Smooth muscle cell (in vitro differentiated cells): ENCODE measurements at regions not wholly inside any gene's neighbourhood (a gene's known extent, or its start where the extent isn't known, plus 50 kb on each side); places are given as distances from the start of the nearest gene placed in this dataset. TPM values are rescaled to one million over a fixed set of nuclear protein-coding genes. Genes with fewer than 3 reads are reported as not detected.

Experiments
- DNase-seq: peaks from one replicate; lab custom pipeline; 2025; ENCODE audit not compliant: unreplicated experiment; lab: John Stamatoyannopoulos, UW
- H2AFZ ChIP-seq: fragments of 200-600 bp; sonication (generic); 2 replicates; pipeline ENCODE4 v1.6.0; 2016; ENCODE audit warnings: antibody characterized with exemption, low read depth, mild to moderate bottlenecking
- H3F3A ChIP-seq: fragments of 200-600 bp; sonication (generic); 2 replicates; pipeline ENCODE4 v1.6.0; 2017; ENCODE audit warnings: antibody characterized with exemption, low read depth
- H3K27ac ChIP-seq: fragments of 200-600 bp; sonication (generic); 2 replicates; pipeline ENCODE4 v1.5.1; 2016; ENCODE audit warnings: low read depth, mild to moderate bottlenecking
- H3K27me3 ChIP-seq: fragments of 200-600 bp; sonication (generic); 2 replicates; pipeline ENCODE4 v1.6.1; 2016; ENCODE audit warnings: low read depth, mild to moderate bottlenecking
- H3K36me3 ChIP-seq: fragments of 200-600 bp; sonication (generic); 2 replicates; pipeline ENCODE4 v1.5.1; 2016; ENCODE audit warnings: low read depth
- H3K4me1 ChIP-seq: fragments of 200-600 bp; sonication (generic); 2 replicates; pipeline ENCODE4 v1.5.1; 2016; ENCODE audit warnings: low read depth
- H3K4me2 ChIP-seq: fragments of 200-600 bp; sonication (generic); 2 replicates; pipeline ENCODE4 v1.6.0; 2016; ENCODE audit warnings: mild to moderate bottlenecking
- H3K4me3 ChIP-seq: fragments of 200-600 bp; sonication (generic); 2 replicates; pipeline ENCODE4 v1.5.1; 2016; ENCODE audit warnings: mild to moderate bottlenecking
- H3K79me2 ChIP-seq: fragments of 200-600 bp; sonication (generic); 2 replicates; pipeline ENCODE4 v1.6.0; 2016; ENCODE audit warnings: low read depth, mild to moderate bottlenecking
- H3K9ac ChIP-seq: fragments of 200-600 bp; sonication (generic); 2 replicates; pipeline ENCODE4 v1.6.0; 2016; ENCODE audit warnings: low read depth
- H3K9me3 ChIP-seq: fragments of 200-600 bp; sonication (generic); replicated peaks from 2 replicates; pipeline ENCODE4 v1.5.1; 2016; ENCODE audit warnings: low read depth
- H4K20me1 ChIP-seq: fragments of 200-600 bp; sonication (generic); 2 replicates; pipeline ENCODE4 v1.6.0; 2016; ENCODE audit warnings: low read depth
- WGBS: methylation state at CpG from one replicate; pipeline ENCODE4 v1.1.7; 2016; ENCODE audit warnings: low lambda C conversion rate; 5-methylcytosine and 5-hydroxymethylcytosine counted together
- microRNA counts: library from miRNA; unstranded; fragments of <30 nt; microRNA quantifications from one replicate; lab custom pipeline; 2016
- microRNA-seq: library from miRNA; unstranded; fragments of <30 nt; microRNA quantifications from one replicate; pipeline ENCODE4, GENCODE V29; 2016; ENCODE audit warnings: borderline number of aligned reads
- small RNA-seq: library from RNA; depleted of rRNA; stranded (forward); fragments of <200 nt; gene quantifications from one replicate; pipeline ENCODE3, GENCODE V24; 2014
- TF ChIP-seq, protein P1 (sequence below): fragments of 200-600 bp; sonication (generic); IDR thresholded peaks from 2 replicates; pipeline ENCODE4 v1.5.1; 2017; ENCODE audit warnings: borderline replicate concordance, mild to moderate bottlenecking, antibody characterized with exemption; ENCODE audit not compliant: insufficient read depth, poor library complexity, severe bottlenecking

DNA sequence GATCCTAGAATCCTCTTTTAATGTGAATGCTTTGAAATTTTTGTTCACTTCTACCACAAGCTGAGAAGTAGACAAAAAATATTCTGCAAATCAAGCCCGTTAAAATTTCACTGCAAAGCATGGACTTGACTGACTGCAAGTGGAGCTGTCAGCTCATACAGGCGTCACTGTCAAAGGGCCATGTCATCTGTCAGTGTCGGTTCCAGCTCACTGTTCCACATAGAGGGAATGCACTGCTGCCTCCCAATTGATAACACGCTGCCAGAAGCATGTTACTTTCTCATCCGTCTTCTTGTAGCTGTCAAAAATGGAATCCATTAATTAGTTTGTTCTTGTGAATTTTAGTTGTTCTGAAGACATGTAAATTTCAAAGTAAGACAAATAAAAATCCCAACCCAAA lies 50.4 kb upstream of the FBXL4 start:
- TF ChIP-seq, protein P1, sequence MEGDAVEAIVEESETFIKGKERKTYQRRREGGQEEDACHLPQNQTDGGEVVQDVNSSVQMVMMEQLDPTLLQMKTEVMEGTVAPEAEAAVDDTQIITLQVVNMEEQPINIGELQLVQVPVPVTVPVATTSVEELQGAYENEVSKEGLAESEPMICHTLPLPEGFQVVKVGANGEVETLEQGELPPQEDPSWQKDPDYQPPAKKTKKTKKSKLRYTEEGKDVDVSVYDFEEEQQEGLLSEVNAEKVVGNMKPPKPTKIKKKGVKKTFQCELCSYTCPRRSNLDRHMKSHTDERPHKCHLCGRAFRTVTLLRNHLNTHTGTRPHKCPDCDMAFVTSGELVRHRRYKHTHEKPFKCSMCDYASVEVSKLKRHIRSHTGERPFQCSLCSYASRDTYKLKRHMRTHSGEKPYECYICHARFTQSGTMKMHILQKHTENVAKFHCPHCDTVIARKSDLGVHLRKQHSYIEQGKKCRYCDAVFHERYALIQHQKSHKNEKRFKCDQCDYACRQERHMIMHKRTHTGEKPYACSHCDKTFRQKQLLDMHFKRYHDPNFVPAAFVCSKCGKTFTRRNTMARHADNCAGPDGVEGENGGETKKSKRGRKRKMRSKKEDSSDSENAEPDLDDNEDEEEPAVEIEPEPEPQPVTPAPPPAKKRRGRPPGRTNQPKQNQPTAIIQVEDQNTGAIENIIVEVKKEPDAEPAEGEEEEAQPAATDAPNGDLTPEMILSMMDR: no peak
- H2AFZ ChIP-seq: no peak overlapping the region
- 80% methylated on average over 5 of the region's 5 CpGs for WGBS
- H3K9me3 ChIP-seq: no peaks in the 10 kb centered on the region
- H3K4me3 ChIP-seq: no peak overlapping the region
- H3K27me3 ChIP-seq: no peaks in the 10 kb centered on the region
- no peak overlapping the region for H3K9ac ChIP-seq
- H3K79me2 ChIP-seq: no peaks in the 10 kb centered on the region
- H4K20me1 ChIP-seq: no peaks in the 10 kb centered on the region
- no peaks in the 10 kb centered on the region for H3K36me3 ChIP-seq
- no peaks in the 10 kb centered on the region for H3K4me1 ChIP-seq
- H3K27ac ChIP-seq: no peak overlapping the region
- no peak overlapping the region for H3K4me2 ChIP-seq
- no peaks in the 10 kb centered on the region for H3F3A ChIP-seq
- no peak for DNase-seq

MicroRNAs encoded in the stretch of these regions (microRNA counts, 767-probe panel; counts per million panel counts)
- 183 counts per million for microRNA hsa-miR-548ai (lab: Ali Mortazavi, UCI)

Small RNA genes in the stretch of these regions (microRNA-seq; reads per million reads assigned to microRNA genes)
- not detected for gene MIR548AI

Small RNA genes in the stretch of these regions (small RNA-seq; reads per million reads assigned to genes)
- not detected for gene MIR548AI
